ENCODE measurements at regions not wholly inside any gene's neighbourhood (a gene's known extent, or its start where the extent isn't known, plus 50 kb on each side); places are given as distances from the start of the nearest gene placed in this dataset.

DNA sequence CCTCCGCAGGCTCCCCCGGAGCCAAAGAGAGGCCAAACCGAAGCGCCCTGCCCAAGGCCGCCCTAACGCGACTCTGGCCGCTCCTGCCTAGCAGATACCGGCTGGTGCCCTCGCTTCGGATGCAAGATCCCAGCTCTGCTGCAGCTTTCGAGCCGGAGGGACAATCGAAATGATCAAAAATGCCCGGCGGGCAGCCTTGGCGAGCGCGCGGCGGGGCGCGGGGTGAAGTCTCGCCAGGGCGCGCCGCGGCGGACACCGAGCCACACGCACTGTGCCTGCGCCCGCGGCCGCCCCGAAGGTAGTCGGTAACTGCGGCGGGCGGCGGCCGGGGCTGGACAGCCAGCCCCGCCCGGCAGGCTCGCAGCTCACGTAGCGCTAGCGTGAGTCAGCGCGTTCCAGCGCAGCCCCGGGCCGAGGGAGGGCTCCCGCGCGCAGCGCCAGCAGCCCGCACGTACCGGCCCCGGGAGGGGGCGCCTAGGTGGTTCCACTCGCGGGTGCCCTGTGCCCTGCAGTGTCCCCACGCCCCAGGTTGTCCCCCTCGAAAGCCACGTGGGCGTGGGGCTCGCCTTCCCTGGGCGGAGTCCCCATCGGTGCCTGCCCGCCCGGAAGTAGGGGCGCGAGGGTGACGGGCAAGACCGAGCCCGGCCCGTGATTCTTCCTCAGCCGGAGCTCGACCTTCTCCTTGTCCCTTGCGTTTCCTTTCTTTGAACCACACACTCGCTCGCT, 109.2 kb upstream of the EGLN3 start (continued):
- TF ChIP-seq ZNF280B (CRISPR knock-in tag; IDR thresholded peaks at IDR 0.05; ENCODE audit: borderline replicate concordance), result peak; percentile 35; the same call in 1 of the 2 replicates
- TF ChIP-seq HES4 (CRISPR knock-in tag; IDR thresholded peaks at IDR 0.05; ENCODE audit: borderline replicate concordance), result peak; percentile 36; the same call in 1 of the 2 replicates
- TF ChIP-seq, protein P1, sequence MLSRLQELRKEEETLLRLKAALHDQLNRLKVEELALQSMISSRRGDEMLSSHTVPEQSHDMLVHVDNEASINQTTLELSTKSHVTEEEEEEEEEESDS (CRISPR knock-in tag; IDR thresholded peaks at IDR 0.05; ENCODE audit: borderline replicate concordance), result peak; percentile 68; the same call in 1 of the 2 replicates
- TF ChIP-seq SP4 (CRISPR knock-in tag; IDR thresholded peaks at IDR 0.05), result peak; percentile 82
- peak; percentile 77 for TF ChIP-seq RAD21 (CRISPR knock-in tag; IDR thresholded peaks at IDR 0.05)
- TF ChIP-seq HIC2 (CRISPR knock-in tag; IDR thresholded peaks at IDR 0.05; ENCODE audit: low read depth), result peak; percentile 23; the same call in 1 of the 2 replicates
- TF ChIP-seq KDM2A (CRISPR knock-in tag; IDR thresholded peaks at IDR 0.05; ENCODE audit: borderline replicate concordance, low read depth), result peak; percentile 87
- TF ChIP-seq ZMYM3 (CRISPR knock-in tag; IDR thresholded peaks at IDR 0.05), result peak; percentile 72; the same call in 1 of the 2 replicates
- 0 out of 2 replicates have a peak, but pooled peaks have one; percentile 17 for TF ChIP-seq RARG (CRISPR knock-in tag; IDR thresholded peaks at IDR 0.05; ENCODE audit: low read depth)
- TF ChIP-seq ADNP (CRISPR knock-in tag; IDR thresholded peaks at IDR 0.05), result no peak
- TF ChIP-seq GTF3A (CRISPR knock-in tag; conservative IDR thresholded peaks at IDR 0.05), result no peak
- TF ChIP-seq MED13 (CRISPR knock-in tag; IDR thresholded peaks at IDR 0.05), result 0 out of 2 replicates have a peak, but pooled peaks have one; percentile 52
- TF ChIP-seq ZNF335 (CRISPR knock-in tag; IDR thresholded peaks at IDR 0.05), result no peak
- TF ChIP-seq, protein P2, sequence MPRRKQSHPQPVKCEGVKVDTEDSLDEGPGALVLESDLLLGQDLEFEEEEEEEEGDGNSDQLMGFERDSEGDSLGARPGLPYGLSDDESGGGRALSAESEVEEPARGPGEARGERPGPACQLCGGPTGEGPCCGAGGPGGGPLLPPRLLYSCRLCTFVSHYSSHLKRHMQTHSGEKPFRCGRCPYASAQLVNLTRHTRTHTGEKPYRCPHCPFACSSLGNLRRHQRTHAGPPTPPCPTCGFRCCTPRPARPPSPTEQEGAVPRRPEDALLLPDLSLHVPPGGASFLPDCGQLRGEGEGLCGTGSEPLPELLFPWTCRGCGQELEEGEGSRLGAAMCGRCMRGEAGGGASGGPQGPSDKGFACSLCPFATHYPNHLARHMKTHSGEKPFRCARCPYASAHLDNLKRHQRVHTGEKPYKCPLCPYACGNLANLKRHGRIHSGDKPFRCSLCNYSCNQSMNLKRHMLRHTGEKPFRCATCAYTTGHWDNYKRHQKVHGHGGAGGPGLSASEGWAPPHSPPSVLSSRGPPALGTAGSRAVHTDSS (CRISPR knock-in tag; conservative IDR thresholded peaks at IDR 0.05), result peak; percentile 76; the same call in 1 of the 2 replicates
- peak; percentile 67; the same call in 1 of the 2 replicates for TF ChIP-seq ARID5B (CRISPR knock-in tag; IDR thresholded peaks at IDR 0.05)
- peak; percentile 83 for TF ChIP-seq ZMAT3 (CRISPR knock-in tag; conservative IDR thresholded peaks at IDR 0.05)
- TF ChIP-seq NPAS2 (CRISPR knock-in tag; IDR thresholded peaks at IDR 0.05; ENCODE audit: borderline replicate concordance), result no peak
- no peak for TF ChIP-seq ONECUT2 (CRISPR knock-in tag; IDR thresholded peaks at IDR 0.05)

Measured in HepG2 (cell line).